ENCODE measurements at regions not wholly inside any gene's neighbourhood (a gene's known extent, or its start where the extent isn't known, plus 50 kb on each side); places are given as distances from the start of the nearest gene placed in this dataset.

GRCh38 chr13:30110301-30111070, 196.9 kb downstream of the KATNAL1 start:
- Histone ChIP-seq H3K4me3 (ENCODE audit: low read depth, low read length) (no peak overlapping the region), H2BK12ac (ENCODE audit: low read length) (peak overlapping the region; percentile 84), H2AFZ (ENCODE audit: insufficient read depth, low read length, poor library complexity) (peak overlapping the region; percentile 4), H3K18ac (ENCODE audit: low read length) (peak overlapping the region; percentile 60), H3K36me3 (ENCODE audit: control insufficient read depth in 1 of 2, insufficient read depth in 2 of 2, low read length in 2 of 2) (no peaks in the 10 kb centered on the region), H3K27me3 (ENCODE audit: insufficient read depth, low read length) (no peaks in the 10 kb centered on the region), H2BK5ac (ENCODE audit: low read depth, low read length, poor library complexity) (peak overlapping the region; percentile 60), H2BK120ac (ENCODE audit: insufficient read depth, low read length, poor library complexity) (peak overlapping the region; percentile 86), H3K23ac (ENCODE audit: low read length) (no peak overlapping the region), H3K79me2 (ENCODE audit: control insufficient read depth, insufficient read depth, low read length, poor library complexity) (peaks cover 4% of the 10 kb centered on the region), H3K9me3 (ENCODE audit: insufficient read depth, low read depth, low read length) (no peaks in the 10 kb centered on the region), H3K14ac (ENCODE audit: low read length) (peak overlapping the region; percentile 82), H3K79me1 (ENCODE audit: low read length) (peaks cover 38% of the 10 kb centered on the region), H4K91ac (ENCODE audit: low read depth, low read length) (peak overlapping the region; percentile 90), H3K9ac (ENCODE audit: low read length) (no peak overlapping the region), H4K12ac (ENCODE audit: low read depth, low read length) (no peak overlapping the region), H4K8ac (ENCODE audit: low read depth, low read length) (peak overlapping the region; percentile 49), H3K4me1 (ENCODE audit: control insufficient read depth in 1 of 2, insufficient read depth in 2 of 2, low read length in 2 of 2) (peaks cover 37 to 45% of the 10 kb centered on the region in 2 experiments), H3K4me2 (ENCODE audit: low read length) (no peak overlapping the region), H2AK5ac (ENCODE audit: low read length) (peak overlapping the region; percentile 71), H3K27ac (ENCODE audit: low read depth, low read length) (peak overlapping the region; percentile 92), H3K4ac (ENCODE audit: low read depth, low read length) (peak overlapping the region; percentile 73)
- WGBS (ENCODE audit: extremely low coverage, insufficient coverage, insufficient read length): no CpG with 5 or more reads among the region's 11 CpGs
- DNase-seq: no peak

GRCh38 chr13:30109471-30110135, 197.7 kb downstream of the KATNAL1 start:
- H3K4me2 ChIP-seq (ENCODE audit: low read length): no peak overlapping the region
- H3K27me3 ChIP-seq (ENCODE audit: insufficient read depth, low read length): no peaks in the 10 kb centered on the region
- H2BK120ac ChIP-seq (ENCODE audit: insufficient read depth, low read length, poor library complexity): peak overlapping the region; percentile 95
- peak overlapping the region; percentile 90 for H4K91ac ChIP-seq (ENCODE audit: low read depth, low read length)
- no peak overlapping the region for H2AK5ac ChIP-seq (ENCODE audit: low read length)
- H3K9ac ChIP-seq (ENCODE audit: low read length): no peak overlapping the region
- H3K14ac ChIP-seq (ENCODE audit: low read length): peak overlapping the region; percentile 68
- no peak overlapping the region for H4K12ac ChIP-seq (ENCODE audit: low read depth, low read length)
- H2BK5ac ChIP-seq (ENCODE audit: low read depth, low read length, poor library complexity): peak overlapping the region; percentile 85
- no peaks in the 10 kb centered on the region for H3K36me3 ChIP-seq (ENCODE audit: control insufficient read depth in 1 of 2, insufficient read depth in 2 of 2, low read length in 2 of 2)
- H2AFZ ChIP-seq (ENCODE audit: insufficient read depth, low read length, poor library complexity): no peak overlapping the region
- peak overlapping the region; percentile 84 for H2BK12ac ChIP-seq (ENCODE audit: low read length)
- H3K27ac ChIP-seq (ENCODE audit: low read depth, low read length): peak overlapping the region; percentile 92
- H3K79me1 ChIP-seq (ENCODE audit: low read length): peaks cover 37% of the 10 kb centered on the region
- no peak overlapping the region for H3K4me3 ChIP-seq (ENCODE audit: low read depth, low read length)
- H4K8ac ChIP-seq (ENCODE audit: low read depth, low read length): peak overlapping the region; percentile 63
- peaks cover 2% of the 10 kb centered on the region for H3K79me2 ChIP-seq (ENCODE audit: control insufficient read depth, insufficient read depth, low read length, poor library complexity)
- no CpG with 5 or more reads among the region's 8 CpGs for WGBS (ENCODE audit: extremely low coverage, insufficient coverage, insufficient read length)
- no peak overlapping the region for H3K23ac ChIP-seq (ENCODE audit: low read length)
- H3K4me1 ChIP-seq (ENCODE audit: control insufficient read depth in 1 of 2, insufficient read depth in 2 of 2, low read length in 2 of 2): peaks cover 35 to 46% of the 10 kb centered on the region in 2 experiments
- H3K9me3 ChIP-seq (ENCODE audit: insufficient read depth, low read depth, low read length): no peaks in the 10 kb centered on the region
- no peak overlapping the region for H3K4ac ChIP-seq (ENCODE audit: low read depth, low read length)
- DNase-seq: peak in 1 of 2 donors; percentile 55
- peak overlapping the region; percentile 80 for H3K18ac ChIP-seq (ENCODE audit: low read length)

- peaks cover 33 to 41% of the 10 kb centered on the region in 2 experiments for H3K4me1 ChIP-seq (ENCODE audit: control insufficient read depth in 1 of 2, insufficient read depth in 2 of 2, low read length in 2 of 2)
- peak overlapping the region; percentile 16 for H4K12ac ChIP-seq (ENCODE audit: low read depth, low read length)
- H2AFZ ChIP-seq (ENCODE audit: insufficient read depth, low read length, poor library complexity): no peak overlapping the region
- H3K36me3 ChIP-seq (ENCODE audit: control insufficient read depth in 1 of 2, insufficient read depth in 2 of 2, low read length in 2 of 2): no peaks in the 10 kb centered on the region
- H2BK120ac ChIP-seq (ENCODE audit: insufficient read depth, low read length, poor library complexity): peak overlapping the region; percentile 95
- H3K27me3 ChIP-seq (ENCODE audit: insufficient read depth, low read length): no peaks in the 10 kb centered on the region
- peak overlapping the region; percentile 84 for H2BK5ac ChIP-seq (ENCODE audit: low read depth, low read length, poor library complexity)
- no peak overlapping the region for H3K23ac ChIP-seq (ENCODE audit: low read length)
- no peak overlapping the region for H3K4ac ChIP-seq (ENCODE audit: low read depth, low read length)
- no peak overlapping the region for H3K4me3 ChIP-seq (ENCODE audit: low read depth, low read length)
- peak overlapping the region; percentile 68 for H3K14ac ChIP-seq (ENCODE audit: low read length)
- DNase-seq: peak; percentile 92 to 93
- H3K79me2 ChIP-seq (ENCODE audit: control insufficient read depth, insufficient read depth, low read length, poor library complexity): peaks cover 2% of the 10 kb centered on the region
- H3K18ac ChIP-seq (ENCODE audit: low read length): peak overlapping the region; percentile 80
- peak overlapping the region; percentile 4 for H3K4me2 ChIP-seq (ENCODE audit: low read length)
- peak overlapping the region; percentile 75 for H3K27ac ChIP-seq (ENCODE audit: low read depth, low read length)
- H2BK12ac ChIP-seq (ENCODE audit: low read length): peak overlapping the region; percentile 84
- no peaks in the 10 kb centered on the region for H3K9me3 ChIP-seq (ENCODE audit: insufficient read depth, low read depth, low read length)
- no CpG with 5 or more reads among the region's 8 CpGs for WGBS (ENCODE audit: extremely low coverage, insufficient coverage, insufficient read length)
- H4K91ac ChIP-seq (ENCODE audit: low read depth, low read length): peak overlapping the region; percentile 92
- peak overlapping the region; percentile 63 for H4K8ac ChIP-seq (ENCODE audit: low read depth, low read length)
- H2AK5ac ChIP-seq (ENCODE audit: low read length): no peak overlapping the region
- no peak overlapping the region for H3K9ac ChIP-seq (ENCODE audit: low read length)
- H3K79me1 ChIP-seq (ENCODE audit: low read length): peaks cover 31% of the 10 kb centered on the region
Observed at GRCh38 chr13:30108913-30109237, 198.5 kb downstream of the KATNAL1 start.

- Histone ChIP-seq H3K27me3 (ENCODE audit: insufficient read depth, low read length) (no peaks in the 10 kb centered on the region), H2AK5ac (ENCODE audit: low read length) (peak overlapping the region; percentile 21), H3K9ac (ENCODE audit: low read length) (no peak overlapping the region), H3K27ac (ENCODE audit: low read depth, low read length) (peak overlapping the region; percentile 75), H3K9me3 (ENCODE audit: insufficient read depth, low read depth, low read length) (no peaks in the 10 kb centered on the region), H3K4ac (ENCODE audit: low read depth, low read length) (no peak overlapping the region), H3K4me3 (ENCODE audit: low read depth, low read length) (no peak overlapping the region), H4K91ac (ENCODE audit: low read depth, low read length) (peak overlapping the region; percentile 82), H2BK5ac (ENCODE audit: low read depth, low read length, poor library complexity) (peak overlapping the region; percentile 84), H3K79me2 (ENCODE audit: control insufficient read depth, insufficient read depth, low read length, poor library complexity) (peaks cover 2% of the 10 kb centered on the region), H3K36me3 (ENCODE audit: control insufficient read depth in 1 of 2, insufficient read depth in 2 of 2, low read length in 2 of 2) (no peaks in the 10 kb centered on the region), H2BK12ac (ENCODE audit: low read length) (peak overlapping the region; percentile 41), H4K12ac (ENCODE audit: low read depth, low read length) (no peak overlapping the region), H3K79me1 (ENCODE audit: low read length) (peaks cover 29% of the 10 kb centered on the region), H3K4me2 (ENCODE audit: low read length) (peak overlapping the region; percentile 4), H3K23ac (ENCODE audit: low read length) (no peak overlapping the region), H4K8ac (ENCODE audit: low read depth, low read length) (peak overlapping the region; percentile 25), H2AFZ (ENCODE audit: insufficient read depth, low read length, poor library complexity) (no peak overlapping the region), H3K4me1 (ENCODE audit: control insufficient read depth in 1 of 2, insufficient read depth in 2 of 2, low read length in 2 of 2) (peaks cover 32 to 40% of the 10 kb centered on the region in 2 experiments), H3K18ac (ENCODE audit: low read length) (peak overlapping the region; percentile 22), H2BK120ac (ENCODE audit: insufficient read depth, low read length, poor library complexity) (peak overlapping the region; percentile 55), H3K14ac (ENCODE audit: low read length) (peak overlapping the region; percentile 50)
- DNase-seq: peak in 1 of 2 donors; percentile 90
- no CpG with 5 or more reads among the region's 13 CpGs for WGBS (ENCODE audit: extremely low coverage, insufficient coverage, insufficient read length)
Observed at GRCh38 chr13:30108216-30108912, 199.0 kb downstream of the KATNAL1 start.
